NCI-H1105 (cell line): ENCODE measurements at regions not wholly inside any gene's neighbourhood (a gene's known extent, or its start where the extent isn't known, plus 50 kb on each side); places are given as distances from the start of the nearest gene placed in this dataset.

Experiments used
- DNase-seq: peaks from one replicate; lab custom pipeline; 2025; lab: John Stamatoyannopoulos, UW

DNA sequence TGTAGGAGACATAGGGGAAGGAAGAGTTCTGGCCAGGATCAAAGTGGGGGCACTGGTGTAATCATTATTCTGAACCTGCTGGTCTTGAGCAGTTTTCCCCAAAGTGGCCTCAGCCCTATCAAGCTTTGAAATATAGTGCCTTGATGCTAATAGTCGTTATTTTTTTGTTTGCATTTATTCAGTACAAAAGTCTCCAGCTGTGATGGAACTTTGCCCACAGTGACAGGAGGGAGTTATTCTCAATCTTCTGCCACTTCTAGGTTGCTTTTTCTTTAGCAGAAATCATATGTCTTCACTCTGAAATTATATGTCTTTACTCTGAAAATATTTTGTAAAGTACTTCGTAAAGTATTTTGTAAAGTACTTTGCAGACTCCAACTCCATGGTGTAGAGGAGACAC lies 93.1 kb downstream of the FAT3 start:
- no peak for DNase-seq

DNA sequence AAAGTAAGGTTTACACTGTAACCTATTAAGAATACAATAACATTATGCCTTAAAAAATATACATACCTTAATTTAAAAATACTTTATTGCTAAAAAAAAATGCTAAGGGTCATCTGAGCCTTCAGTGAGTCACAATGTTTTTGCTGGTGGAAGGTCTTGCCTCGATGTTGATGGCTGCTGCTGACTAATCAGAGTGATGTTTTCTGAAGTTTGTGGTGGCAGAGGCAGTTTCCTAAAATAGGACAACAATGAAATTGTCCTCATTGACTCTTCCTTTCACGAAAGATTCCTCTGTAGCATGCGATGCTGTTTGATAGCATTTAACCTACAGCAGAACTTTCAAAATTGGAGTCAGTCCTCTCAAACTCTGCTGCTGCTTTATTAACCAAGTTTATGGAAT lies 97.6 kb downstream of the FAT3 start:
- DNase-seq, result no peak

- DNase-seq, result no peak
Observed at GRCh38 chr11:92324890-92325289, 100.3 kb downstream of the FAT3 start.

DNA sequence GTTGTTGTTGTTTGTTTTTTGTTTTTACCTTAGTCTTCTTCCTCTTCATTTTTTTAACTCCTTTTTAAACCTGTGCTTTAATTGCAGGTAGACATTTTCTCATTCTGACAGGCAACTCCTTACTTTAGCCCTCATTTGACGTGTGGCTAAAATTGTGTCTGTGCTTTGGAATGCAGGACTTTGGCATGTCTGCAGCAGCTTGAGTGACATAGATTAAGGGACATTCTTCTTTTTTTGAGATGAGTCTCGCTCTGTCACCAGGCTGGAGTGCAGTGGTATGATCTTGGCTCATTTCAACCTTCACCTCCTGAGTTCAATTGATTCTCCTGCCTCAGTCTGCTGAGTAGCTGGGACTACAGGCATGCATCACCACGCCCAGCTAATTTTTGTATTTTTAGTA lies 100.8 kb downstream of the FAT3 start:
- no peak for DNase-seq

DNA sequence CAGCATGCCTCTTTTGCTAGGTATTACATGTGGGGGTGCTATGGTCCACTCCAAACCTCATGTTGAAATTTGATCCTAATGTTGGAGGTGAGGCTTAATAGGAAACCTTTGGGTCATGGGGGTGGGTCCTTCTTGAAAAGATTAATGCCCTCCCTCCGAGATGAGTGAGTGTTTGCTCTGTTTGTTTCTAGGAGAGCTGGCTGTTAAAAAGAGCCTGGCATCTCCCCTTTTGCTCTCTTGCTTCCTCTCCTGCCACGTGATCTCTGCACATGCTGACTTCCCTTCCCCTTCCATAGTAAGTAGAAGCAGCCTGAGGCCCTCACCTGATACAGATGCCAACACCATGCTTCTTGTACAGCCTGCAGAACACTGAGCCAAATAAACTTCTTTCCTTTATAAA lies 104.5 kb downstream of the FAT3 start:
- DNase-seq, result no peak

DNA sequence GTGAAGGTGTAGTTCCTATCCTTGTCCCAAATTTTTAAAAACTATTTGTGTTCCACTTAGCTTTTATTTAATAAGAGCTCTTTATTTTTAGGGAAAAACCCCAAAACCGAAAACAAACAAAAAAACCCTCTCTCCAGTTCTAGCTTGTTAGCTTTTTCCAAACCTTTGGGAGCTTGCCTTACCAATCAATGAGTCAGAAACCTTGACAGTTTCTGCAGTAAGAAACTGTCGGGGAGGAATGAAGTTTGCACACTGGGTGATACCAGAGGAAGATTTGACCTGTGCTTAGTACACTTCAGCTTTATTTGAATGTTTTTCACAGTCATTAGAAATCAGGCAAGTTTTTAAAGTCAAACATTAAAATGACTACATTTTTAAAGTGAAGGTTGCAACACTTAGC lies 105.0 kb downstream of the FAT3 start:
- no peak for DNase-seq

- DNase-seq, result no peak
Observed at GRCh38 chr11:92330114-92330513, 105.5 kb downstream of the FAT3 start.

GRCh38 chr11:92332986-92333385 lies 108.4 kb downstream of the FAT3 start:
- no peak for DNase-seq

- DNase-seq, result no peak
Observed at GRCh38 chr11:92340839-92341238, 116.2 kb downstream of the FAT3 start.

DNA sequence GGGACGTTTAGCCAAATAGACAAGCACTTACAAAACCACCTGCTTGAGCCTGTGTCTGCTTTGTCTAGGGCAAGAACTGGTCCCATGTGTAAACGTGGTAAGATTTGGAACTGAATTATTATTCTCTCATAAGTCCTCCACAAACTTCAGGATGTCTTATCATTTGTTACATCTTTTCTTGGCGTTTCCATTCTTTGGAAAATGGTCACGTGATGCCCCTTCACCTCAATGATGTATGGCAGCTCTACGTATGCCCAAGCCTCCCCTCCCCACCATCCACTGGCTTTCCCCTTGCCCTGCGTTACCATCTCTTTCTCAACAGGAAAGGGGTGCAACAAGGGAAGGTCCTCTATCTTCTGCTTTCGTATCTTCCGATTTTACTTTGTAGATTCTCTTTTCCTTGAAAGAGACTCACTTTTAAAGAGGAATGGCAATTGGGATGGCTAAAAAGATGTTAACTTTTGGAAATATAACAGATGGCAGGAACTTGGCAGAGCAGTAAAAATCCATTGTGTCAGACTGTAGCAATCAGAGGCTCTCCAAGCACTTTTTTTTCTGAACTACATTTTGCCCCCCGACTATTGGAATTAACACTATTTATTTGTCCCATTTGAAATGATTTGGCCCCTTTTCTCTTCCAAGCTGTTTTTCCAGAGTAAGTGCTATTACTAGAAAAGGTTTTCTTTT lies 117.6 kb downstream of the FAT3 start:
- no peak for DNase-seq

GRCh38 chr11:92342886-92343285 lies 118.3 kb downstream of the FAT3 start:
- DNase-seq, result no peak

DNA sequence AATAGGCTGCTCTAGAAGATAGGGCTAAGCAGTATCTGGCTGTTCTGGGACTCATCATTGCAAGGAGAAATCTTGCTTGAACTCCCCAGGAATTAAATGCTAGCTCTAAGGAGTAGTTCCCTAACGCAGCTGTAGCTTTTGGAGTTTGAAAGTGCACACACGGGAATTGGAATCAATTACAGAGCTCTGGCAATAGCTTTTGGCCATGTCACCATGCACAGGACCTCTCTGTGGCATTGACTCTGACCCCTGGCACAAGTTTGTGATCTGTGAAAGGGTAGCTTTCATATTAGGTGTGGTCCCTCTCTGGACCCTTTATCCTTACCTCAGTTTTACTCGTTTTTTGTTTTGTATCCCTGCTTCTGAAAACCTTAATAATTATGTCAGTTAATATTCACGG lies 121.6 kb downstream of the FAT3 start:
- no peak for DNase-seq

DNA sequence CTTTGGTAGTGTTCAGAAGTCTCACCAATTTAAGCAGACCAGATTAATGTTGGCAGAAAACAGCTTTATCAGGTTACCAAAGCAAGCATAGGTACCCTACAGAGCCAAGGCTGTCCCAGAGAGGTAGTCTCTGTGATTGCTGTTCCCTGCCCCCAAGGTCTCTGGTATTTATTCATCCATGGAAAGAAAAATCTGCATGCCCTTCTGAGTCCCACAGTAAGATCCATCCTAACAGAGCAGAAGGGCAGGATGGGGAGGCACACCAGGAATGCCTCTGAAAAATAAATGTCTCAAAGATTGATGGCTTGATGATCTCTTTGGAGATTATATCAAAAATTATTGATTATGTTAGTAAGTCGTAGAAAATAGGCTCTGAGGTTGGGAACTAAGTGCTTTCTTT lies 122.8 kb downstream of the FAT3 start:
- no peak for DNase-seq

DNA sequence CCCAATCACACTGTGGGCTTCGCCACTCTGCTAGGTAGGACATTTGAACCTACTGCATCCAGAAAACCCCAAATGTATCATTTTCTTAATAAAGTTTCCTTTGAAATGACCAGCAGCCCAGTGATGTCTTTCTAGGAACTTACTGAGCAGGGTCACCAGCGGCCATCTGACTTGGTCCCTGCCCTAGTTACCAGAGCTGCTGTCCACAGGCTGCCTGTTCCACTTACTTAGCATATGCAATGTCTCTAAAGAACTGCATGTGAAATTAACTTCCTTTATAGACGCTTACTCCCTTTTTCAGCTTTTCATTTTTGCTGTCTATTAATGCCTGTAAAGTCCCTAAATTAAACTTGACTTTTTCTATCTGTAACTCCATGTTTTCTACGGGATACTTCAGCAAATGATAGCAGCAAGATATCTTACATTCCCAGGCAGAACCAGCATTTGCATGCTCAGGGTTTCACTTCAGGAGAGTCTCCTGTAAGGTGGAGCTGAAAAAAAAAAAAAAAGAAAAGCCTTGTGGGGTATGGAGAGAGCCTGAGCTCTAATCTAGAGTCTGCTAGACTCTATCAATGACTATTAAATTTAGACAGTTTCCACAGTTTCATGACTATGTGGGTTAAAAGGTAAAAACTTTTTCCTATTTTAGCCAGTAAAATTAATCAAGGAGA lies 125.0 kb downstream of the FAT3 start:
- no peak for DNase-seq

- DNase-seq, result no peak
Observed at GRCh38 chr11:92357344-92357743, 132.7 kb downstream of the FAT3 start.

DNA sequence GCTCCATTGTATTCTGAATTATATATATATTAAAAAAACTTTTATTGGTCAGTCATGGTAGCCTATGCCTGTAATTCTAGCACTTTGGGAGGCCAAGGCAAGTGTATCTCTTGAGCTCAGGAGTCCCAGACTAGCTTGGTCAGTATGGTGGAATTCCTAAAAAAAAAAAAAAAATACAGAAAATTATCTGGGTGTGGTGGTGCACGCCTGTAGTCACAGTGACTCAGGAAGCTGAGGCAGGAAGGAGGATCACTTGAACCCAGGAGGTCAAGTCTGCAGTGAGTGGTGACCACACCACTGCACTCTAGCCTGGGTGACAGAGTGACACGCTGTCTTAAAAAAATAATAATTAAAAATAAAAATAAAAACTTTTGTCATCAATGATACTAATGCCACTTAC lies 133.2 kb downstream of the FAT3 start:
- no peak for DNase-seq

DNA sequence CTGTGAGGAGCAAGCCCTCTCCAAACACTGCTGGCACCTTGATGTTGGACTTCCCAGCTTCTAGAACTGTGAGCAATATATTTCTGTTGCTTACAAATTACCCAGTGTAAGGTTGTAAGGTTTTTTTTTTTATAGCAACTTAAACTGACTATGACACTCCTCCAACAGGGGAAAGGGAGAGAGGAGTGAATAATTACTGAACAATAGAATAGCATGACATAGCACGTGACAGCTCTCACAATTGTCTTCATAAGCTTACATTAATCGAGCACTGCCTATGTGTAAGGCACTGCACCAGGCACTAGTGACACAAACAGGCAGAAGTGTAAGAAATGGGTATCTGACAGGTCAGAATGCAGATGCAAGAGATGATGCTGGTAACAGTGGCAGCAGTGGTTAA lies 136.9 kb downstream of the FAT3 start:
- DNase-seq, result no peak

DNA sequence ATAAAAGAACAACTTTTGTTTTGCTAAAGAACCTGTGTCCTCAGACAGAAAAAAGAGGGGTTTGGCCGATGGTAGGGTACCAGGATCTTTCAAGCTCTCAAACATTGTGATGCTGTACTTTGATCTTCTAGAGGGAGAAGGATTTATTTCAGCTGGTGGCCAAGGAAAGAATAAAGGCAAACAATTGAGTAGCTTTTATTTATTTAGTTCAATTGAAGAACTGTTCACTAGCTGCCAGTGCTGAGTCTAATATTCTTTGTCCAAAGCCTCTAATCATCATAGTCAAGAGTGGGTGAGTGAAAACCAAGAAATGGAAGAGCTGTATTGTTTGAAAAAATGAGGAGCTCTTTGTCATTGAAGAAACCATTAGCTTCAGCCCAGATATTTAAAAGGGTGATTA lies 138.4 kb downstream of the FAT3 start:
- peak; percentile 1 for DNase-seq

DNA sequence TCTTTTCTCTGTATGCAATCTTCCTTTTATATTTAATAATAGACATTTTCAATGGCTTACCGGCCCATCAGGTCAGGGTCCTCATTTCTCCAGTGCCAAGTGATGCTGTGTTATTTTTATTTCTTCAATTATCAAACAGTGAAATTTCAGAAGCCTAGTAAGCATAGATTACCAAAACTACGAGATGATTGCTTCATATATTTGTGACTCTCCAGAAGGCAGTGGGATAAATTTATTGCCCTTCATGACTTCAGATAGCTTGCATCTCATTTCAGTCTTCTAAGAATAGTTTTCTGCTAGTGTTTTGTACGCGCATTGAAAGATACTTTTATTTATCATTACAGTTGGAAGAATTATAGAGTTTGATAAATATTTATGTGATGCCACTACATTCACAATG lies 139.6 kb downstream of the FAT3 start:
- peak; percentile 61 for DNase-seq

- DNase-seq, result no peak
Observed at GRCh38 chr11:92376146-92376599, 151.6 kb downstream of the FAT3 start.

GRCh38 chr11:92376680-92377079 lies 152.1 kb downstream of the FAT3 start:
- no peak for DNase-seq

GRCh38 chr11:92380882-92381281 lies 156.3 kb downstream of the FAT3 start:
- DNase-seq, result no peak

DNA sequence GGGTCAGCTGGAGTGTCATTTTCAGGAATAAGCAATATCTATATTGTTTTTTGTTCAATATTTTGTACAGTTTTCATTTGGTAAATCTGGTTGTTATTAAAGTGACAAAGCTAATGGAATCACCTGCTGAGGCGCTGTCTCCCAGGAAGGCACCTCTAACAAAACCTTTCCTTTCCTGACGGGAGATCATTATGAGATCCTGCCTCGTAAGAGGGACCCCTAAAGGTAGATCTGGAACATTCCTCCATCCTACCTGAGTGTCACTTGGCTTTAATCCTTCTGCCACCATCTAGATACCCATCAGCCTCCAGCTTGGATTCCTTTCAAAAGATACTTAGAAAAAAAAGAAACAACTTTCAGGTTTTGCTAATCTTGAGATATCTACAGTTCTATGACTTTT lies 157.7 kb downstream of the FAT3 start:
- DNase-seq, result no peak

- DNase-seq, result no peak
Observed at GRCh38 chr11:92383430-92383829, 158.8 kb downstream of the FAT3 start.
